AG09309 (cell line): ENCODE measurements at regions not wholly inside any gene's neighbourhood (a gene's known extent, or its start where the extent isn't known, plus 50 kb on each side); places are given as distances from the start of the nearest gene placed in this dataset.

ENCODE experiments used
- DNase-seq: peaks from one replicate; pipeline ENCODE4 v3.0.0-alpha.2; 2010; ENCODE audit warnings: low read depth
- H3K4me3 ChIP-seq: 2 replicates; pipeline ENCODE4 v1.5.1; 2011; ENCODE audit warnings: mild to moderate bottlenecking, low read depth, low read length, moderate library complexity; ENCODE audit not compliant: control insufficient read depth
- CTCF ChIP-seq: IDR thresholded peaks from 2 replicates; pipeline ENCODE4 v1.5.1; 2011; ENCODE audit warnings: mild to moderate bottlenecking, low read depth, low read length, inconsistent platforms; ENCODE audit not compliant: insufficient read depth, control insufficient read depth; ENCODE audit errors: missing control alignments

GRCh38 chr9:108077556-108077955, 588.0 kb upstream of the KLF4 start:
- no peak for DNase-seq
- no peak for TF ChIP-seq CTCF
- no peak overlapping the region for H3K4me3 ChIP-seq

DNA sequence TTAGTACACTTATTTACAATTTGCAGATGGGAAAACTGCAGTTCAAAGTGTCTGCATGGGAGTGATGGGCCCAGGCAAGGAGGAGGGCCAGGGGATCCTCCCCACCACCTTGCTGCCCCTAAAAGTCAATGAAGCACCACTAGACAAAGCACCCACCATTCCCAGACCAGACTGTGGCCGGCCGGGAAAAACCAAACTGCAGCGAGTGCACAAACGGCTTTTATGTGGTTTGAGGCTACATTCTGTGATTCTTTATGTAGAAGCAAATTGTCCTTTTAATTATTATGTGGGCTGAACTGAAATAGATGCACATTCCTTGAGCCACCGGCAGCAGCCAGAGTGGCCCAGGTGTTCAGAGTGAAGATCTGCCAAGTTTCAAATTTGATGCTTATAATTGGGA, 585.3 kb upstream of the KLF4 start:
- TF ChIP-seq CTCF: no peak
- DNase-seq: no peak
- no peak overlapping the region for H3K4me3 ChIP-seq

DNA sequence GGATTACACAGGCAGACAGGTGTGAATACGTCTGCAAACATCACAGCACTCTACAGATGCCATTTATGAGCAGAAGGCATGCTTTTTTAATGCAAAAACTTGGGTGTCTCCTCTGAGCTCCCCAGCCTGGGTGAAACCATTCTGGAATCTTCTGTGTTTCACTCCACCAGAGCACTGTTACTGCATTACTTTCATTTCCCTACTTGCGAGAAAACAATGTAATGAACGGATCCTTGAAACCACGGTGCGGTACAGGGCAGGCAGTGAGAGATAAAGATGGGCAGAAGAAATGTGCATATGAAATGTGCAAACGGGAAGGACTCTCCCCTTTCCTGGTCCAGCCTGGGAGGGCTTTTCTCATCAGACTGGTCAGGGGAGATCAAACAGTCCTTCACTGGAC, 584.3 kb upstream of the KLF4 start:
- H3K4me3 ChIP-seq: no peak overlapping the region
- no peak for DNase-seq
- TF ChIP-seq CTCF: no peak

DNA sequence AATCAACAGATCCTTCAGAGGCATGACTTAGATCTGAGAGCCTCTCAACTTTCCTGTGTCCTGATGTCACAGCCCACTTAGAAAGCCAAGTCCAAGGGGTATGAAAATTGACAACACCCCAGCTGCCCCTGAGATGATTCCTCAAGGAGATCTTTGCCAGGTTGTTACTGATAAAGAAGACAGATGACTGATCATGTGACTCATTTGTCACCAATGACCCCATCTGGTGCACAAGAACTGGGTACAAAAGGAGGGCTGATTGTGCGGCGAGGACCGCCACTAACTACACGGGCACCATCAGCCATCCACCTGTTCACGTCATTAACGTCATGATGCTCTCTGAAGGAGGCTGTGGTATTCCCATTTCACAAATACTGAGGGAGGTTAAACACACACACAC, 583.2 kb upstream of the KLF4 start:
- H3K4me3 ChIP-seq: no peak overlapping the region
- no peak for TF ChIP-seq CTCF
- no peak for DNase-seq

- no peak overlapping the region for H3K4me3 ChIP-seq
- DNase-seq: no peak
- TF ChIP-seq CTCF: no peak
Measured at GRCh38 chr9:108070861-108071260, 581.3 kb upstream of the KLF4 start.

DNA sequence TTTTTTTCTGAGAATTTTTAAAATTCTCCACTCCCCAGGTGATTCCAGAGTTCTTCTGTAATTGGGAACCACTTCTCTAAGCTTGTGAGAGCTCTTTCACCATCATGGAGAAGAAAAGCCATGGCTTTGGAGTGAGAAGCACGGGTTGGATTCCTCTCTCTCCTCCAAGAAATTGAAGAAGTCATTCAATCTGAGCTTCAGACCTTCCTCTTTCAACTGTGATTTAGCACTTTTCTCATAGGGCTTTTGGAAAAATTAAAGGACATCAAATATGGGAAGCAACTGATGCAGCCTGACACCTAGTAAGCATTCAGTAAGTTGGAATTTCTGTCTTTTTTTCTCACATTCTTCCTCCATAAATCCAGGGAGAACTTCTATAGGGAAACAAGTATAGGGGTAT, 580.4 kb upstream of the KLF4 start:
- no peak for TF ChIP-seq CTCF
- no peak for DNase-seq
- H3K4me3 ChIP-seq: no peak overlapping the region

- no peak for DNase-seq
- TF ChIP-seq CTCF: no peak
- no peak overlapping the region for H3K4me3 ChIP-seq
Measured at GRCh38 chr9:108062680-108063079, 573.1 kb upstream of the KLF4 start.
